Mucosa of gallbladder (tissue), 1 donor: ENCODE measurements at regions not wholly inside any gene's neighbourhood (a gene's known extent, or its start where the extent isn't known, plus 50 kb on each side); places are given as distances from the start of the nearest gene placed in this dataset.
"Not testable (repeated sequence)": the region's sequence is repeated elsewhere in the genome, so short reads cannot be mapped to it uniquely, and the experiment has no call there.

Experiments used
- DNase-seq: peaks from one replicate; pipeline ENCODE4 v3.0.0-alpha.2; 2020; ENCODE audit warnings: low spot score
- donor health status: DM: no; HTN: no; CAD: no.

DNA sequence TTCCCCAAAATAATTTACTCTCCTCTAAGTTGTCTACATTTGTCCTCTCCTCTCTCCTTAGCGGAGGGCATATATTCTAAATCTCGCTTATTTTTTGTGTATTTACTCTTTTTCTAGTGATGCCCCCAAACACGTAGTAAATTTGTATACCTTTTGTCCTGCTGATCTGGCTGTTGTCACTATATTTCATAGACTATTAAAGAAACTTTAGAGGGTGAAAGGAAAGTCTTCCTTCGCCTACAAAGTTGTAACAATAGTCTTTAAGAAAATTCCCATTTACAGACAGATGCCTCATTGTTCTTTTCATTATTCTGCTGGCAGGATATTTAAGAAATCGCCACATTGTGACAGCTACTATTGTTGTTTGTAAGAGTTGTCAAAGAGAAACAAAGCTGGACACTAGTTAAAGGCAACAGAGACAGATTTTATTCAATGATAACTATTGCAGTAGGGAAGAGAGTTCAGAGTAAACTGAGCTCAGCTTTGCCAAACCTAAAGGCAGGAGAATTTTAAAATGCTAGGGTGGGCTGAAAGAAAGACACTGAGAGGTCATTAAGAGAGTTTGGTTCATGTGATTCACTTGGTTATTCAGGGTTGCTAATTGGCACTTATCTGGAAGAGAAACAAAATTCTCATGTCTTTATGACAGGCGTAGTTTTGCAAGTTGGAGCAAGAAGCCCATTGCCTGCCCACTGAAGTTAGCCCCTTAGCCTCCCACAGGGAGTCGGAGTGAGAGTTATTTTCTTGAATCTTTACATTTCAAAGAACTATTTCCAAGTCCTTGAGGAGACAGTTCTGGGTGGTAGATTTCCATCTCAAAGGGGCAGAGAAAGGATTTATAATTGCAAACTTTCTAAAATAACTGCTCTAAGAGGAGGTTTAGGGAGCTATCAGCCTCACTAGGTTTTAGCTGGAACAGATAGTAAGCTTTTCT lies 1272.5 kb upstream of the SEL1L start:
- no peak for DNase-seq

DNA sequence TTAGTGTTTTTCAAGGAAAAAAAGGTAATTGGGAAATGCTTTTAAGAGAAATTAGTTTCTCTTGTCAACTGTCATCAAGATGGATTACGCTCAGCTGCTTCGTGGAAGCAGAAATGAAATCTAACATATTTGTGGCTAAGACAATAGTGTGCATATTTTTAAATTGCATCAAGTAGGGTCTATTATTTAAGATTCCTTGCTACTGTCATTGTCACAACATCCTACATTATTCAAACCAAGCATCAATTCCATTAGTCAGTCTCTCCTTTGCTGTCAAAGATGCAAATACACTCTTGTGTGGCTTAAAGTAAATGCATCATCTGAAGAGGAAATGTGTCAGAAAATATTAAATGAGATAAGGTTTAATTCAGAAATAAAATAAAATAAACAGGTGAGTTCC lies 1277.6 kb upstream of the SEL1L start:
- DNase-seq, result no peak

DNA sequence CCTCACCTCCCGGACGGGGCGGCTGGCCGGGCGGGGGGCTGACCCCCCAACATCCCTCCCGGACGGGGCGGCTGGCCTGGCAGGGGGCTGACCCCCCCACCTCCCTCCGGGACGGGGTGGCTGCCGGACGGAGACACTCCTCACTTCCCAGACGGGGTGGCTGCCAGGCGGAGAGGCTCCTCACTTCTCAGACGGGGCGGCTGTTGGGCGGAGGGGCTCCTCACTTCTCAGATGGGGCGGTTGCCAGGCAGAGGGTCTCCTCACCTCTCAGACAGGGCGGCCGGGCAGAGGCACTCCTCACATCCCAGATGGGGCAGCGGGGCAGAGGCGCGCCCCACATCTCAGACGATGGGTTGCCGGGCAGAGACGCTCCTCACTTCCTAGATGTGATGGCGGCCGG lies 1280.7 kb upstream of the SEL1L start:
- not testable (repeated sequence) for DNase-seq

DNA sequence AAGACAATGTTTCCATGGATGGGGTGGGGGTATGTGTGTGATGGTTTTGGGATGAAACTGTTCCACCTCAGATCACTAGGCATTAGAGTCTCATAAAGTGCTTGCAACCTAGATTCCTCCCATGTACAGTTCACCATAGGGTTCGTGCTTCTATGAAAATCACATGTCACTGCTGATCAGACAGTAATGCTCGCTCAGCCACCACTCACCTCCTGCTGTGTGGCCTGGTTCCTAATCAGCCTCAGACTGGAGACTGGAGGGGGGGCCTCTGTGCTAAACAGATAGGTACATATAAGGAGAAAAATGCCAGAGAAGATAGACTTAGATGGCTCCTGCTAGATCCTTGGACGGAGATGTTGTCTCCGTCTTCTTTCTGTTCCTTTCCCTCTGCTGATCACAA lies 1296.9 kb upstream of the SEL1L start:
- DNase-seq, result no peak

DNA sequence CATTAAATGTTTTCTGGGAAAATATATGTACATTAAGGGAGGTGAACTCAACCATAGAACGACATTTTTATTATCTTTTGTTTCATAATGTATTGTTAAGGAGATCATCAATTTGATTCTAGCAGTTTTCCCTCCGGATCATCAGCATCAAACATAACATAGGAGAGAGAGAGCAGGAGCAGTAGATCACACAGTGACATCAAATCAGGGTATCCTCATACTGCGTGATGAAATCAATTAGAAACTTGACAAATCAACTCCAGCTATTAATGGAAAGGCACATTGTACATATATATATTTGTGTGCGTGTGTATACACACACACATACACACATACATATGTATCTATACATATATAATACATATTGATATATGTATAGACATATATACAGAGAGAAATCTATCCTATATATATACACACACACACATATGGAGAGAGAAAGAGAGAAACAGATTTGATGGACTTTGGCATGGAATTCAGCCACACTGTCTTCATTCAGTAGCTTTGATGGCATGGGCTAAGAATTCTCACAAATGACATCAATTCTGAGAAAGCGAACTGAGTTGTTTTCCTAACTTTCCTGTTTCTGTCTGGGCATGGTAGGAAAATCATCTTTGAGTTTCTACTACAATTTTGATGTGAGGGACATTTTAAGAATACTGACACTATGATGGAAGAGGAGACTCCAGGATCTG lies 1302.8 kb upstream of the SEL1L start:
- DNase-seq, result no peak

DNA sequence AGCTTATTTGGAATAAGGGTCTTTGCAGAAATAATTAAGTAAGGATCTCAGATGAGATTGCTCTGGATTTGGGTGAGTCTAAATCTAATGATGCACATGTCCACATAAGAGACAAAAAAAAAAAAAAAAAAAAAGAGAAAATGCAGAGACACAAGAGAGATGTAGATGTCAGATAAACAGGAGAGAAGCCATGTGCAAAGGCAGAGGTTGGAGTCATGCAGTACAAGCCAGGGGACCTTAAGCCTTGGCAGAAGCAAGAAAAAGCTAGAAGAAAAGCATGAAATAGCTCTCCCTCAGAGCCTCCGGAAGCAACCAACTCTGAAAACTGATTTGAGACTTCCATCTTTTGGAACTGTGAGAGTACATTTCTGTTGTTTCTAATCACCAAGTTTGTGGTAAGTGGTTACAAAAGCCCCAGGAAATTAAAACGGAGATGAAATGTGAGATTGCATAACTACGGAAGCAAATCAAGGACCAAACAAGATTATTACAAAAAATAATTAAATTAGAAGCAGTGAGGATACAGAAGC lies 1304.0 kb upstream of the SEL1L start:
- no peak for DNase-seq

DNA sequence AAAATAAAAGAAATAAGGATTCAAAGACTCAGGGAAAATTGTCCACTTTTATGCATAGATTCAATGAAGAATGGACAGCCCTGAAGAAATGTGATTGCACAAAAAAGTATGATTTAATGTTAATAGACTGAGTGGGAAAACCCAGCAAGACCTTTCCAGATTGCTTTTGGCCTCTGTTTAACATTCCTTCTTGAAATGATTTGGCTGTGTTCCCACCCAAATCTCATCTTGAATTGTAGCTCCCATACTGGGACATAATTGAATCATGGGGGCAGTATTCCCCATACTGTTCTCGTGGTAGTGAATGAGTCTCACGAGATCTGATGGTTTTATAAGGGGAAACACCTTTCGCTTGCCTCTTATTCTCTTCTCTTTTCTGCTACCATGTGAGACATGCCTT lies 1316.9 kb upstream of the SEL1L start:
- DNase-seq, result no peak

DNA sequence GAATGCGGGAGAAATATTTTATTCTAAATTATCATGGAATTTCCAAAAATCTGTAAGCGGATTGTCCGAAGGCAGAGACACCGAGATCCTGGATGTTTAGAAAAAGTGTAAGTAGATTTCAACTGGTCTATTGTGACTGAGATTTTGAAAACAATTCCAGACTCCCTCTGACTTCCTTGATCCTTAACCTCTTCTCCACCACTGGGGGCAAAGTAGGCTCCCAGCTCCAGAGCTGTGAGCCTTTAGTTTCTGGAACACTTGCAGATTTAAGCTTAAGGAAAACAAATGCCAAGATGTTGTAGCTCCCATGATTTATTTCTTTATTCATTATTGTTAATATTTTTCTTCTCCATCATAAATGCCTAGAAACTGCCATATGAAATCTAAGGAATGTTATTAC lies 1320.5 kb upstream of the SEL1L start:
- DNase-seq, result no peak

DNA sequence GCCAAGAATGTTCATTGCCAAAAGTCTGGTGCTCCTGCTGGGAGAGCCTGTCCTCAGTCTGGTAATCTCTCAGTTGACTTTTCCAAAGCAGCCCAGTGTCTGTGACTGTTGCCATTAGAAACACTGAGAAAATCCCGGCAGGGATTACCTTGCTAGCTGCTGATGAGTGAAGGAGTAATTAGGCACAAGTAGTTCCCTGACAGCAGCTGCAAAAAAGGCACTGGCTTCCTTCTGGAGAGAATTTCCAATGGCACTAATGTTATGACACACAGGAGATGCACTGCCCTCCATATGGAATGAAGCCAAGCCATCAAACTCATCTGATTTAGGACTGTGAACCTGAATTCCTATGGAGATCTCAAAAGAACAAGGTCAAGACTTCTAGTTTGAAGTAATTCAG lies 1321.2 kb upstream of the SEL1L start:
- no peak for DNase-seq

DNA sequence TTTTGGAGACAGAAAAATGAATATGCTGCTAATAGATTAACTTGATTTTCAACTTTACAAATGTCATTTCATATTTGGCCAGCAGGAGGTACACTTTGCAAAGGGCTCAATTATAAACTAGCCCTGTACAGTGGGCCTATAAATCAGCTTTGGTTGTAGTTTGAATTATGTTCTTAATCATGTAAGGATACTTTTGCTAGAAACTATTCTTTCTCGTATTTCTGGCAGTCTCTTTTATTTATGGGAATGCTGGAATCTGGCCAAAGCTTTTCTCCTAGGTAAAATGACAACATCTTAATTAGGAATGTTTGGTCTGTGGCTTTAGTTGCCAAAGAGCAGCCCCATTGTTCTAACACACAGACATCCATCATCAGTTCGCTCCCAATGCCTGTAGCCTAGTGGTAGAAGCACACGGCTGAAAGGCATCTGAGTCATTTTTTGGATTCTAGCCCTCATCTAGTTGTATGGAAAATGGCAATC lies 1322.3 kb upstream of the SEL1L start:
- no peak for DNase-seq

DNA sequence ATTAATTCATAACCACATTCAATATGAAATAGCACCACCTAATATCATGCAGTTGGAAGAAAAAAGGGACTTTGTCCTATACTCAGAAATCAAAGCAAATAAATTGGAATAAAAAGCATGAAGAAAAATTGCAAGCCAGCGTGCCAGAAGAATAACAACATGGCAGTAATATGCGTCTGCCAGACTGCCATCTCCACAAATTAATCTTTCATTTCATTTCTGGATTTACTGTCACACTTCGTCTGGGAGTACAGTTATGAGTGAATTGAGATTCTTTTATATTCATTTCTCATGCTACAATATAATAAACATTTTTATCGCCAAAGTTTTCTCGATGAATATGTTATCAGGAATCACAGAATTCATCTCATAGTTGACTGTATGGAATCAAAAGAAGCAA lies 1327.7 kb upstream of the SEL1L start:
- DNase-seq, result no peak

DNA sequence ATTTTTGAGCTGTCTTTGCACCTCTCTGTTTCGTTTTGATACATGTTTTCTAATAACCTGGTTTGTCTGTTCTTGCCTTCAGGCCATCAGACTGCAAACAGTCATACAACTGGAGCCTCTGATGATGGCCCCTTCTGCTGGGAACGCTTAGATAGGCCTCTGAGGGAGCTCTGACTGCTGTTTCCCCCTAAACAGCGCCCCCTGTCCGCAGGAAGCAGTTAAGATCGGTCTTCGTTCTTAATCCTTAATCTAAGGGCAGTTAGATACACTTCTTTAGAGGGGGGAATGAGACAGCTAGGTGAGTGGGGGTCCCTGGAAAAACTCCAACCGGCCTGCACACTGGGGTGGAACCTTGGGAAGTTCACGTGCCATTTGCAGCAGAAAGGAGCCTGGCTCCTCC lies 1338.8 kb upstream of the SEL1L start:
- DNase-seq, result no peak

DNA sequence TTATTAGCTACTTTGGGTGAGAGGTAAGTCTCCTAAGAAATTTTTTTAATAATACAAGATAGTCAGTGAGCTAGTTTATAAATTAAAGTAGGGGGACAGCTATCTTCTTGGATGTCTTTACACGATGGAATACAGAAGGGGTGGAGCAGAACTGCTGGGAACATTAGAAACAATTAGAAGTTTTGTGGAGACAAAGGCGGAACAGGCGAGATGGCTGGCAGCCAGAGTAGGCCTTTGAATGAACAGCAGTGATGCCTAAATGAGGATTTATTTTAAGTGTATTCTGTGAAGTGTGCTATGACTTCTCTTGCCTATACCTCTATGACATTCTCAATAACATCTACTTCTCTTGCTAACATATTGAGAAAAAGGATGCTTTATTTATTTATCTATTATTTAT lies 1345.3 kb upstream of the SEL1L start:
- DNase-seq, result no peak

DNA sequence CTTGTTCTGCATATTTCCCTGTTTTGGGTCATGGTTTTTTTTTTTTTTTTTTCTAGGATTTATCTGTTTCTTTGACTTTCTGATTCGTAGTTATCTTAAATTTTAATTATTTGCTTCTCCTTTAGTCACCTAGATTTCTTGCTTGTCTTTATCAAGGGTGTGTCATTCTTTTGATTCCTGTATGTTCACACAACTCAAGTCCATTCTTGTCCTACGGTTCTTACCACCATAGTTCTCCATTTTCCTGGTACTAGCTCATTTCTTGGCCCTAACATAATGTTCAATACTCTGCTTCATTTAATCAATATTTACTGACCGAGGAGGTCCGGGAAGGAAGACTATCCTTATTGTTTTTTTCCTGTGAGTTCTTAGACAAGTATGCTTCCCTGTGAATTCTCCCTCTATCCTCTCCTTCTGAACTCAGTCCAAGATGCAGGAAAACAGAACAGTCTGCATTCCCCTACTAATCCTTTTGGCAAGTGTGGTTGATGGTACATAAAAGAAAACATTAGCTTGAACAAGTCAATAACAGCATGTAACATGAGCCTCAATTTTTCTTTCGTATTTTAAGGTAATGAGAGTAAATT lies 1346.4 kb upstream of the SEL1L start:
- DNase-seq, result no peak

DNA sequence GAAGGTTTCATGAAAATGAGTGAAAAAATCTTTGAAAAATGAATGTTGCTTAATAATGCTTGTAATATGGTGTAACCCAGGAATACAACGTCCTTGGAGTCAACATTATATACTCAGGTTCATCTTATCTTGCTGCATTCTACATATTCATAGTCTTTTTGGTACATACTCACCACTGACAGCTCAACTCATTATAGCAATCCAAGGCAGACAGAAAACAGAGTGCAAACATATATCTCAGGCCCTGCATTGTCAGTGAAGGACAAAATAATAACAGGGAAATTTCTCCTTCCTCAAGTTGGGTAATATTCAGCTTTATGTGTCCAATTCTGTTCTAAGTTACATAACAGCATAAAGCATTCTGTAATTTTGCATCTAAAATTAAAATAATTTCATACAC lies 1353.0 kb upstream of the SEL1L start:
- DNase-seq, result no peak

DNA sequence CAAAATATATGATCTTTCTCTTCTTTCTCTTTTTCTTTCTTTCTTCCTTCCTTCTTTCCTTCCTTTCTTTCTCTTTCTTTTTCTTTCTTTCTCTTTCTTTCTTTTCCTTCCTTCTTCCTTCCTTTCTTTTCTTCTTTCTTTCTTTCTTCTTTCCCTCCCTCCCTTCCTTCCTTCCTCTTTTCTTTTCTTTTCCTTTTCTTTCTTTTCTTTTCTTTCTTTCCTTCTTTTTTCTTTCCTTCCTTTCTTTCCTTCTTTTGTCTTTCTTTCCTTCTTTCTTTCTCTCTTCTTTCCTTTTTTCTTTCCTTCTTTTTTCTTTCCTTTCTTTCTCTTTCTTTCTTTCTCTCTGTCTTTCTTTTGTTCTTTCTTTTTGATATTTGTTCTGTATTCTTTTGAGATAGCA lies 1356.0 kb upstream of the SEL1L start:
- no peak for DNase-seq

DNA sequence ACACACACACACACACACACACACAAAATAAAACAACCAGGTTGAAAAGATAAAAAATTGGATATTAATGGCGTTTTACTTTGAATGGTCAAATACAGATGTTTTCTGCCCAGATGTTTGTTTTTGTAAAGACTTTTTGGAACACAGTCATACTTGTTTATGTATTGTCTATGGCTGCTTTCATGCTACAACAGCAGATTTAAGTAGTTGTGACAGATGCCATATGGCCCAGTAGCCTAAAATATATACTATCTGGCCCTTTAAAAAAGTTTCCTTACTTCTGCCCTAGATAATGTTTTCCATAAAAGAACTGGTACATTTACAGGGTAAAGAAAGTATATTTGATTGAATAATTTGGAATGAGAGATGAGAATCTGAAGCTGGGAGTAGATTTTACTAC lies 1362.8 kb upstream of the SEL1L start:
- DNase-seq, result no peak

DNA sequence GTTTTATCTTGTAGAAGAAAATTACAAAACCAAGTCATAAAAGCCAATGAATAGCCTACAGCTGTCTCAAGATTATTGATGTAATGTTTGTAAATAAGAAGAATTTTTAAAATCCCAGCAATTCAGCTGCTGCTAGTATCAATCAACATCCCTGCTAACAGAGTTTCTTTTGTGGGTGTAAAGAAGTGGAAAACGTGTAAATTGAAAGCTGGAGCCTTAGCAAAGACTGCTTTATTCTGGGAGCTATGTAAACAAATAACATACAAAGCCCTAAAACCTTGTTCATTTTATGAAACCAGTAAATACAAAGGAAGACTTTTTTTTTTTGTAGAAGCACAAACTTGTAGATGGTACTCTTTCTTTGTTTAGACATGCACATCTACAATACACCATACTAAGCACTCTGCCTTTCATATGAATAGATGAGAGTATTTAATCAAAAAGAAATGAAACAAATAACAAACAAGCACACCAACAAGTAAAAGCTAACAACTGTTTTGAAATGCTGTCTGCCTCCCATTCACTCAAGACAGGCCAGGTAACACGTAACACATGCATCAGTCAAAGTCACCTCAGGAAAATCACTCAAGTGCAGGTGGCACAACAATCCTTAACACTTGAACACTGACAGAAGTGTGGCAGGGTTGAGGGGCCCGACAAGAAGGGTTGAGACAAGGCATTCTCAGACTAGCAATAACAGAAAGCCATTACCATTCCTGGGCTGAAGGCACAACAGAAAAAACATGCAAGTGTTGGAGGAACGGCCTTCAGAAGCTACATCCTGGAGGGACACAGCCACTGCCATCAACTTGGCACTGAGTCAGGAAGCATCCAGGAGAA lies 1364.0 kb upstream of the SEL1L start:
- no peak for DNase-seq

DNA sequence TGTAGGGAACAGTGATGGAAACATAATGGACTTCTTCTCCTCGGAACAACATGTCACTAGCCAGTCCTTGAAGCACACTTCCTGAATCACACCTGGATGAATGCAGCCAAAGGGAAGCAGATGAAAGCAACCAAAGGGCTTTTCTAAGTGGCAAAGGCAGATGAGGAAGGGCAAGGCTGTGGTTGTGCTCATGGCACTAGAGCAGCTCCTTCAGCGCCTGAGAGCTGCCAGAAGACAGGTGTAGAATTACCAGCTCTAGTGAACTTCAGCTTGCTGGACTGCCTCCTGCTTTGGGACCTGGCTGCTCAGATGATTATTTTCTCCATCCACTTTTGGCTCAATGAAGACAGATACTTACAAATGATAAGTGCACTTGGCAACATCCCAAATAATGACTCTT lies 1372.1 kb upstream of the SEL1L start:
- no peak for DNase-seq

DNA sequence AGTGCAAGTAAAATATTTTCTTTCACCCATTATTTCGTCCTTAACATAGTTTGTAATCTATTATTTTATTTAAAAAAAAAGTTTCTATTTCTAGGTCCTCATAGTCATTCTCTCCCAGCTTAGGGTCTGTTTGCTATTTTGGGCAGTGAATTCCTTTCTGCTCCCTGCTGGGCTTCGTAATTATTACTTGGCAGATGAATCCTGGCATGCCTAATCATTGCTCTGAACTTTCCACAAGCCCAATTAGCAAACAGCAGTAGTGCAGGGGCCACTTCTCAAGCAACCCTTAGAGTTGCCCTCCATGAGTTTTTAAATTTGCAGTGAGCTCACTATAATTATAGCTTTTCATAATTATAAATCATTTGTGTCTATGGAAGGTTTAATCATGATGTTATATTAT lies 1378.3 kb upstream of the SEL1L start:
- no peak for DNase-seq

DNA sequence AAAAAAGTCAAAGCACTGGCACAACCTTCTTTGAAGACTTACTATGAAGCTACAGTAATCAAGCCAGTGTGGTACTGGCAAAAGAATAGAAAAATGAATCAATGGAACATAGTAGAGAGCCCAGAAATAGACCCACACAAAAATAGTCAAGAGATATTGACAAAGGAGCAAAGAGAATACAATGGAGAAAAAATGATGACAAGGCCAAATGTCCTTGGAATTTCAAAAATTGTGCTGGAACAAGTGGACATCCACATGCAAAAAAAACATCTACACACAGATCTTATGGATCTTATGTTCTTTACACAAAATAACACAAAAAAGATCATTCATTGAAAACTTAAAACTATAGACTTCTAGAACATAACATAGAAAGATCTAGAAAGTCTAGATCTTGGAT lies 1379.7 kb upstream of the SEL1L start:
- no peak for DNase-seq

DNA sequence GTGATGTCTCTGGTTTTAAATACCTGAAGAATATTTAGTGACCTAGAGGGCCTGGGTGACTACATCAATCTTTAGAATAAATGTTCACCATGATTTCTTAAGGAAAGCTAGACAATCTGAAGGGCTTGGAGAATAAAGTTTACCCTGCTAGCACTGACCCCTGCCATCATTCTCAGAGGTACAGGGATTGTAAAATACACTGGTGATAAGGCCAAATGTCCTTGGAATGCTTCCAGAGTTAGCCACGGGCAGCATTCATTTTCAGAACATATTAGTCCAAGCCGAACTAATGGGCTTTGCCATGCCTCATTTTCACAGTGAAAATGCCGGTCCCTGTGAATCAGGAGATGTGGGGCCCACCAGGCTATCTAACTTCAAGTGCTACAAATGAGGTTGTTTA lies 1381.7 kb upstream of the SEL1L start:
- DNase-seq, result no peak
